Trophoblast cell (in vitro differentiated cells and primary cell): ENCODE measurements at regions not wholly inside any gene's neighbourhood (a gene's known extent, or its start where the extent isn't known, plus 50 kb on each side); places are given as distances from the start of the nearest gene placed in this dataset.

ENCODE experiments used
- DNase-seq, 2 donors: peaks; one replicate each; pipeline ENCODE4 v3.0.0-alpha.2; 2016
- H2AFZ ChIP-seq: 2 replicates; pipeline ENCODE4 v1.6.1; 2013; ENCODE audit warnings: low read length, moderate library complexity, mild to moderate bottlenecking; ENCODE audit not compliant: insufficient read depth, poor library complexity
- H2AK5ac ChIP-seq: 2 replicates; pipeline ENCODE4 v1.6.1; 2013; ENCODE audit warnings: mild to moderate bottlenecking, low read length
- H2BK120ac ChIP-seq: 2 replicates; pipeline ENCODE4 v1.6.1; 2013; ENCODE audit warnings: low read length, mild to moderate bottlenecking, moderate library complexity; ENCODE audit not compliant: insufficient read depth, poor library complexity
- H2BK12ac ChIP-seq: 2 replicates; pipeline ENCODE4 v1.6.1; 2013; ENCODE audit warnings: mild to moderate bottlenecking, low read length, moderate library complexity
- H2BK5ac ChIP-seq: 2 replicates; pipeline ENCODE4 v1.6.1; 2013; ENCODE audit warnings: low read length, low read depth, moderate library complexity, mild to moderate bottlenecking; ENCODE audit not compliant: poor library complexity
- H3K14ac ChIP-seq: 2 replicates; pipeline ENCODE4 v1.6.1; 2013; ENCODE audit warnings: mild to moderate bottlenecking, low read length
- H3K18ac ChIP-seq: 2 replicates; pipeline ENCODE4 v1.6.1; 2013; ENCODE audit warnings: mild to moderate bottlenecking, low read length
- H3K23ac ChIP-seq: 2 replicates; pipeline ENCODE4 v1.6.1; 2013; ENCODE audit warnings: low read length
- H3K27ac ChIP-seq: 2 replicates; pipeline ENCODE4 v1.5.1; 2013; ENCODE audit warnings: low read depth, mild to moderate bottlenecking, inconsistent platforms, low read length, moderate library complexity
- H3K27me3 ChIP-seq: 2 replicates; pipeline ENCODE4 v1.6.1; 2013; ENCODE audit warnings: inconsistent platforms, mild to moderate bottlenecking, low read length, moderate library complexity; ENCODE audit not compliant: insufficient read depth
- H3K36me3 ChIP-seq, 2 experiments: 1 replicate in 1 of 2; 2 replicates in 1 of 2; pipeline ENCODE4 v1.6.1; 2013; ENCODE audit warnings: low read length in 2 of 2, mild to moderate bottlenecking in 2 of 2, moderate library complexity in 1 of 2; ENCODE audit not compliant: insufficient read depth in 2 of 2, control insufficient read depth in 1 of 2
- H3K4ac ChIP-seq: 2 replicates; pipeline ENCODE4 v1.6.1; 2013; ENCODE audit warnings: low read depth, mild to moderate bottlenecking, low read length, moderate library complexity
- H3K4me1 ChIP-seq, 2 experiments: 1 replicate in 1 of 2; 2 replicates in 1 of 2; pipeline ENCODE4 v1.6.1; 2013; ENCODE audit warnings: low read length in 2 of 2, mild to moderate bottlenecking in 2 of 2, moderate library complexity in 1 of 2; ENCODE audit not compliant: insufficient read depth in 2 of 2, control insufficient read depth in 1 of 2
- H3K4me2 ChIP-seq: 2 replicates; pipeline ENCODE4 v1.6.1; 2013; ENCODE audit warnings: inconsistent platforms, mild to moderate bottlenecking, low read length, moderate library complexity
- H3K4me3 ChIP-seq: 2 replicates; pipeline ENCODE4 v1.5.1; 2013; ENCODE audit warnings: mild to moderate bottlenecking, low read depth, low read length, inconsistent platforms
- H3K79me1 ChIP-seq: one replicate; pipeline ENCODE4 v1.6.1; 2013; ENCODE audit warnings: low read length
- H3K79me2 ChIP-seq: 2 replicates; pipeline ENCODE4 v1.6.1; 2013; ENCODE audit warnings: low read length, mild to moderate bottlenecking; ENCODE audit not compliant: control insufficient read depth, insufficient read depth, poor library complexity
- H3K9ac ChIP-seq: 2 replicates; pipeline ENCODE4 v1.6.1; 2013; ENCODE audit warnings: mild to moderate bottlenecking, low read length
- H3K9me3 ChIP-seq: 2 replicates; pipeline ENCODE4 v1.6.1; 2013; ENCODE audit warnings: low read depth, mild to moderate bottlenecking, control low read depth, inconsistent platforms, low read length; ENCODE audit not compliant: insufficient read depth
- H4K12ac ChIP-seq: 2 replicates; pipeline ENCODE4 v1.6.1; 2013; ENCODE audit warnings: low read depth, mild to moderate bottlenecking, low read length, moderate library complexity
- H4K8ac ChIP-seq: 2 replicates; pipeline ENCODE4 v1.6.1; 2013; ENCODE audit warnings: low read depth, mild to moderate bottlenecking, low read length, moderate library complexity
- H4K91ac ChIP-seq: one replicate; pipeline ENCODE4 v1.6.1; 2013; ENCODE audit warnings: low read depth, mild to moderate bottlenecking, low read length, moderate library complexity
- WGBS: extraction: QIAGEN DNeasy Blood & Tissue Kit; methylation state at CpG from one replicate; pipeline ENCODE4 v1.1.7; 2013; ENCODE audit warnings: missing lambda C conversion rate; ENCODE audit not compliant: insufficient read length, insufficient coverage; ENCODE audit errors: extremely low coverage; 5-methylcytosine and 5-hydroxymethylcytosine counted together

DNA sequence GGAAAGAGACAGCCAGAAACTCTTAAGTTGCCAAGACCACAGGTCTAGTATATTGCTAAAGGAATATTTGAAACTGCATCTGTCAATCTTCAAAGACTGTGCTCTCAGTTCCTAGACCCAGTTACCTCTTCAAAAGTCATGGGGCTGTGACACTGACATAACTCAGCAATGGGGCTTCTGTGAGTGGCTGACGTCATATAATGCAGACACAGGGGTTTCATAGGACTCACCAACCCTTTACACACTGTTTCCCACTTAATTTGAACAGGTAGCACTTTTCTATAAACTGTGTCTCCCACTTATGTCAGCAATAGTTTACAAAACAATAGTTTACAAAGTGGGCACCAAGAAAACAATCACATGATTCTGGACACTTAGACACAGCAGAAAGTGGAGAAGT lies 158.4 kb downstream of the GALC start:
- Histone ChIP-seq H3K18ac (no peak overlapping the region), H3K9ac (no peak overlapping the region), H3K4me2 (no peak overlapping the region), H3K14ac (no peak overlapping the region), H3K27ac (no peak overlapping the region), H3K27me3 (no peaks in the 10 kb centered on the region), H4K8ac (no peak overlapping the region), H2BK12ac (no peak overlapping the region), H3K4ac (no peak overlapping the region), H3K36me3 (no peaks in the 10 kb centered on the region), H2BK120ac (no peak overlapping the region), H3K4me3 (no peak overlapping the region), H2AK5ac (no peak overlapping the region), H3K79me1 (no peaks in the 10 kb centered on the region), H3K79me2 (no peaks in the 10 kb centered on the region), H4K12ac (no peak overlapping the region), H3K23ac (no peak overlapping the region), H2AFZ (no peak overlapping the region), H2BK5ac (no peak overlapping the region), H3K9me3 (no peaks in the 10 kb centered on the region), H3K4me1 (no peaks in the 10 kb centered on the region), H4K91ac (no peak overlapping the region)
- no peak for DNase-seq
- no CpG with 5 or more reads among the region's 1 CpG for WGBS

DNA sequence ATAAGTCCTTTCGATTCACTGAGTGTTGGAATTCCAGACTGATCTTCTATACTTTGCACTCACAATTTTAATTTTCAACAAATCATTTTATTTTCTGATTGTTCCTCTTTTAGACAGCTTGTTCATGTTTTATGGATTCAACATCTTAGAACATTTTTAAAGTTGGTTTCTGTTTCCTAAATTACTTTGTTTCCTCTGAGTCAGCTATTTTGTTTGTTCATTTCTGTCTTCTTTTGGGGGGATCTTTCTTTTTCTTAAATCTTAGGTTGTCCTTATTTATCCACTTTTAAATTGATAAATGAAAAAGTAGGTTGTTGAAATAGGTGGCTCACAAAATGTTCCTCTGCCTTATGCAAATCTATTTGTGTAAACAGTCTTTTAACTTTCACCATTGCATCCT lies 160.0 kb downstream of the GALC start:
- Histone ChIP-seq H3K27me3 (no peaks in the 10 kb centered on the region), H2AFZ (no peak overlapping the region), H4K12ac (no peak overlapping the region), H3K27ac (no peak overlapping the region), H3K23ac (no peak overlapping the region), H3K4me1 (no peaks in the 10 kb centered on the region), H3K4me3 (no peak overlapping the region), H3K79me1 (no peaks in the 10 kb centered on the region), H3K79me2 (no peaks in the 10 kb centered on the region), H3K9ac (no peak overlapping the region), H3K18ac (no peak overlapping the region), H3K4ac (no peak overlapping the region), H3K9me3 (no peaks in the 10 kb centered on the region), H3K36me3 (no peaks in the 10 kb centered on the region), H2BK120ac (no peak overlapping the region), H4K8ac (no peak overlapping the region), H2BK5ac (no peak overlapping the region), H2AK5ac (no peak overlapping the region), H3K4me2 (no peak overlapping the region), H3K14ac (no peak overlapping the region), H4K91ac (no peak overlapping the region), H2BK12ac (no peak overlapping the region)
- DNase-seq, result no peak
- no CpG with 5 or more reads among the region's 1 CpG for WGBS

DNA sequence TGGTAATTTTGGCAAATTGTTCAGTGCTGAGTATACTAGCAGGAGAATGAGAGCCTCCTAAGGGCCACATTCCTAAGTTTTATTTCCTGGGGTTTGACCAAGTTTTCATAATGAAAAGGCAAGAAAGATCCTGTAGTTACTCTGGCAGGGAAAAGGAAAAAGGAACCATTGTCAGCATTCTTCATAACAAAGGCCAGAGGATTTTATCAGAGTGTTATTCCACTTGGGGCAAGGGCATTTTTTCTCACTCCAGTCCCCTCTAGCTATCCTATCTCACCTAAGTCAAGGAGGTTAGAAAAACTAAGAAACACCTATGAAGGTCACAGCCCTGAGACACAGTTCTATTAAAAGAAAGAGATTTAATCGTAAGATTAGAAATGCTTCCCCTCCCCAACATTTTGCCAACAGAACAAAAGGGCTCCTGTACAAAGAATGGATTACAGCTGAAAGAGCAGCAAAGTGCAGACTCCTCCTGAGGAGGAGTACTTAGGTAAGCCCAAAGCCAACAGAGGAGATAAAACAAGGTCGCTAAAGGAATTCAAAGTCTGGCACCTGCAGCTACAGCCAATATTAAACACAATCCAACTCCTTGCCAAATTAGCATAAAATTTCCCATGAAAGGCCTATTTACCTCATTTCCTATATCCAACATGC lies 162.4 kb downstream of the GALC start:
- H3K4me1 ChIP-seq, result no peaks in the 10 kb centered on the region
- no peaks in the 10 kb centered on the region for H3K79me2 ChIP-seq
- no peak overlapping the region for H4K91ac ChIP-seq
- no peak overlapping the region for H3K27ac ChIP-seq
- H3K79me1 ChIP-seq, result no peaks in the 10 kb centered on the region
- H2BK12ac ChIP-seq, result no peak overlapping the region
- no peak overlapping the region for H4K12ac ChIP-seq
- no peak overlapping the region for H4K8ac ChIP-seq
- no peak overlapping the region for H3K4ac ChIP-seq
- H2BK5ac ChIP-seq, result no peak overlapping the region
- no peak overlapping the region for H3K18ac ChIP-seq
- no peak overlapping the region for H2AK5ac ChIP-seq
- no peaks in the 10 kb centered on the region for H3K36me3 ChIP-seq
- H3K9ac ChIP-seq, result no peak overlapping the region
- no peak overlapping the region for H3K4me3 ChIP-seq
- no peak overlapping the region for H3K4me2 ChIP-seq
- H2AFZ ChIP-seq, result no peak overlapping the region
- no peak overlapping the region for H3K14ac ChIP-seq
- H2BK120ac ChIP-seq, result no peak overlapping the region
- no peaks in the 10 kb centered on the region for H3K27me3 ChIP-seq
- H3K23ac ChIP-seq, result no peak overlapping the region
- WGBS, result no CpG with 5 or more reads among the region's 2 CpGs
- no peaks in the 10 kb centered on the region for H3K9me3 ChIP-seq
- no peak for DNase-seq

DNA sequence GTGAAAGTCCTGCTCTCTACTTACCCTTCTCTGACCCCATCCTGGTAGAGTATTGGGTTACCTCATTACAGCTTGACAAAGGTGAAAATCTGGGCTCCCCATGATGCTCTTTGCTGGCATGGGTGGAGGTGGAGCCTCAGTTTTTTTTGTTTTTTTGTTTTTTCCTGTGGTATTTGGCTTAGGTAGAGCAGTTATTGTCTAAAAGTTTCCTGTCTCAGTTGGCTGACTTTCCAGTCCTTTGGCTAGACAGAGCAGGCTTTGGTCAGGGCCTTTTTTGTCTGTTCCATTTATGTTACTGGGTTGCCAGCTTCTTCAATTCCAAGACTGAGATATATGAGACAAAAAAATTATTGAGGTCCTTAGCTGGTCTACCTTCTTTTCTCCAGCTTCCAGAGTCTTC lies 163.4 kb downstream of the GALC start:
- Histone ChIP-seq H3K27me3 (no peaks in the 10 kb centered on the region), H3K14ac (no peak overlapping the region), H3K27ac (no peak overlapping the region), H3K36me3 (no peaks in the 10 kb centered on the region), H2BK120ac (no peak overlapping the region), H3K4me3 (no peak overlapping the region), H4K12ac (no peak overlapping the region), H4K8ac (no peak overlapping the region), H3K79me1 (no peaks in the 10 kb centered on the region), H3K23ac (no peak overlapping the region), H2BK5ac (no peak overlapping the region), H3K79me2 (no peaks in the 10 kb centered on the region), H2BK12ac (no peak overlapping the region), H2AK5ac (no peak overlapping the region), H3K9ac (no peak overlapping the region), H4K91ac (no peak overlapping the region), H3K9me3 (no peaks in the 10 kb centered on the region), H3K4ac (no peak overlapping the region), H2AFZ (no peak overlapping the region), H3K4me2 (no peak overlapping the region), H3K4me1 (no peaks in the 10 kb centered on the region), H3K18ac (no peak overlapping the region)
- no peak for DNase-seq
